GM11168 (cell line): ENCODE measurements at regions not wholly inside any gene's neighbourhood (a gene's known extent, or its start where the extent isn't known, plus 50 kb on each side); places are given as distances from the start of the nearest gene placed in this dataset.
"Not testable (repeated sequence)": the region's sequence is repeated elsewhere in the genome, so short reads cannot be mapped to it uniquely, and the experiment has no call there.

Experiments
- in situ Hi-C: fragments of 300-500 bp; cut with MboI; formaldehyde crosslinking; loops from one replicate; pipeline ENCODE4 v1.12.0; 2022; ENCODE audit warnings: low sequenced_read_pairs; ENCODE audit not compliant: unreplicated experiment

- in situ Hi-C loops, result no loop called here
These were observed 207.6 kb upstream of the CDKN2B start for GRCh38 chr9:22216730-22217172.

- in situ Hi-C loops, result no loop called here
These were observed 208.1 kb upstream of the CDKN2B start for GRCh38 chr9:22217254-22217653.

DNA sequence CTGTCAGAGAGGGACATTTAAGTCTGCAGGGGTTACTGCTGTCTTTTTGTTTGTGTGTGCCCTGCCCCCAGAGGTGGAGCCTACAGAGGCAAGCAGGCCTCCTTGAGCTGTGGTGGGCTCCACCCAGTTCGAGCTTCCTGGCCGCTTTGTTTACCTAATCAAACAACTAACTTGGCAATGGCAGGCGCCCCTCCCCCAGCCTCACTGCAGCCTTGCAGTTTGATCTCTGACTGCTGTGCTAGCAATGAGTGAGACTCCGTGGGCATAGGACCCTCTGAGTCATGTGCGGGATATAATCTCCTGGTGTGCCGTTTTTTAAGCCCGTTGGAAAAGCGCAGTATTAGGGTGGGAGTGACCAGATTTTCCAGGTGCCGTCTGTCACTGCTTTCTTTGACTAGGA lies 216.8 kb upstream of the CDKN2B start:
- in situ Hi-C loops, result not testable (repeated sequence)

DNA sequence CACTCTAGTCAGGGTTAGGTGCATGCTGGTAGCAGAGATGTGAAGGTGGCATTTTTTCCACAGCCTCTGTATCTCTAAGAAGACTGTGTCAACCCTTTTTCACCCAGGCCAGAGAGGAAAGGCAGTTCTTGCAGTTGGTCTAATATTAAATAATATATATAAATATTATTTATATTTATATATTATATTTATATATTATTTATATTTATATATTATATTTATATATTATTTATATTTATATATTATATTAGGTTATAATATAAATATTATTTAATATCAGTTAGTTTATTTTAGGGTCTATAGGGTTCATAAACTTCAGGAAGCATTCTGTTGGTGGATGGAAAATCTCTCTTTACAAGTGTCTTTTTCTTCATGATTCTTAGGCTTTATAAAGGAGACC lies 218.6 kb upstream of the DMRTA1 start:
- in situ Hi-C loops, result no loop called here

DNA sequence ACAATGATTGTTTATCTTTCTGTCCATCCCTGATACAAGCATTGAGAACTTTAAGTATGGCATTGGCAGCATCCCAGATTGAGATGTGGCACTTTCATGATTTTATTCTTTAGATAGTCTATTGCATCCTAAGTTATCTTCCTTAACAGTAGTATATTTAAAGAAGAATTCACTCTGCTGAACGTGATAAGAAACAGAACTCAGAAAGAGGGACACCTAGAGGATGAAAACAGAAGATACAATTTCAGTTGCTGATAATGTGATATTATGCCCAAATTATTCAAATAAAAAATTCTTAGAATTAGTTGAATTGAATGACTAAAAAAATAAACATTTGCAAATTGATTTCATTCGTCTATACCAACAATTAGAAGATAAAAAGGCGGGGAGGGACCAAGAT lies 218.1 kb upstream of the DMRTA1 start:
- in situ Hi-C loops, result no loop called here

DNA sequence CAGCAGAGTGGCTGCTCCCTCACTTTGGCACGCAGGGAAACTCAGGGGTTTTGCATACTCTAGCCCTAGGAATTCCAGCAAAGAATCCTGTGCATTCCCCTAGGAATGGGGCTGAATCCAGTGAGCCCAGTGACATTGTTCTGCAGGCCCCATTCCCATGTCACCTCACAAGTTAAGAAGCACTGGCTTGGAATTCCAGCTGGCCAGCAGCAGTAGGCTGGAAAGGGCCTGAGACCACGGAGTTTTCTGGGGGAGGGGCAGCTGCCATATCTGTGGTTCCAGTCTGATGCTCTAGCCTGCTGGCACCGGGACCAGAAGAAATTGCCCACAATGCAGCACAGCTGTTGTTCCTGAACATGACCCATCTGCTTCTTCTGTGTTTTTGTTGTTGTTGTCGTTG lies 217.6 kb upstream of the DMRTA1 start:
- in situ Hi-C loops, result no loop called here

GRCh38 chr9:22231309-22231708 lies 215.3 kb upstream of the DMRTA1 start:
- in situ Hi-C loops, result loop anchor here (10.0 kb wide), 1 partner anchor 427 kb away; the partner anchor contains the start of gene MTAP

DNA sequence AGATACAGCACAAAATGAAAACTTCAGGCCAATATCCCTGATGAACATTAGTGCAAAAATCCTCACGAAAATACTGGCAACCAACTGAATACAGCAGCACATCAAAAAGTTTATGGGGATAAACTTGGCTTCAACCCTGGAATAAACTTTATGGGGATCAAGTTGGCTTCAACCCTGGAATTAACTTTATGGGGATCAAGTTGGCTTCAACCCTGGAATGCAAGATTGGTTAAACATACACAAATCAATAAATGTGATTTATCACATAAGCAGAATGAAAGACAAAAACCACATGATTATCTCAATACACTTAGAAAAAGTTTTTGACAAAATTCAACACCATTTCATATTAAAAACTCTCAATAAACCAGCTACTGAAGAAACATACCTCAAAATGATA lies 213.7 kb upstream of the DMRTA1 start:
- in situ Hi-C loops, result loop anchor here (10.0 kb wide), 1 partner anchor 428 kb away; the partner anchor contains the start of gene MTAP

DNA sequence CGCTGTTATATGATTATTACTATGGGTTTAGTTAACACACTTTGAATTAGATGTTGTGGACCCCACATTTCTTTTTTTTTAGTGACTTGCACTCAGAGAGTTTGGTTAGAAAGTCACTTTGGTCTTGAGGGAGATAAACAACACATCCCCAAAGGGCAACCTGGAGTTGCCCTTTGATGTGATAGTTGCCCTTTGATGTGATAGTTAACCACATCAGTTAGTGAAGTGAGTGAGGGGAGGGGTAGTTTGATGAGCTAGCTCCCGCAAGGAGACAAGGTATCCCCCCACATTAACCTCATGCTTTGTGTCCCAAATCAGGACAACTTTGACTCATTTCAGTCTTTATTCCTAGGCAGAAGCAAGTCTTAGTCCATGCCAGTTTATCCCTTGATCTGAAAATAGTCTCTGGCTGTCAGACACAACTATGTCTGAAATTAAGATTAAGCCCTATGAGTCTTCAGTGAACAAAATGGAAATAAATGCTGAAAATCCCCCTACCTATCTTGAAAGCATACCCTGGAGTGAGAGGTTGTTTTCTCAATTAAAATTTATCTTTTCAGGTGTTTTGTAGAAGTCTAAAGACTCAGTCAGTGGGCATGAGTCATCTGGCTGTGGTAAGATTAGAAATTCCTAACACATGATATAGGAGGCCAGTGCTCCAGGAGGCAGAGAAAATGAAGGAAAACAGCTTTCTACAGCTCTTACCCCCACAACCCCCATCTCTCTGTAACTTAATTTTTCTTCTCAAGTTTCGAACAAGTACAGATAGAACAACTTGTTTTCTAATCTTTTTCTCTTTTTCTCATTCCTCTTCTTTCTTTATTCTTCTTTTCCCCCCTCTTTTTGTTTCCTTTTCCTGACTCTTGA lies 208.9 kb upstream of the DMRTA1 start:
- in situ Hi-C loops, result loop anchor here (10.0 kb wide), 1 partner anchor 433 kb away; the partner anchor contains the start of gene MTAP

DNA sequence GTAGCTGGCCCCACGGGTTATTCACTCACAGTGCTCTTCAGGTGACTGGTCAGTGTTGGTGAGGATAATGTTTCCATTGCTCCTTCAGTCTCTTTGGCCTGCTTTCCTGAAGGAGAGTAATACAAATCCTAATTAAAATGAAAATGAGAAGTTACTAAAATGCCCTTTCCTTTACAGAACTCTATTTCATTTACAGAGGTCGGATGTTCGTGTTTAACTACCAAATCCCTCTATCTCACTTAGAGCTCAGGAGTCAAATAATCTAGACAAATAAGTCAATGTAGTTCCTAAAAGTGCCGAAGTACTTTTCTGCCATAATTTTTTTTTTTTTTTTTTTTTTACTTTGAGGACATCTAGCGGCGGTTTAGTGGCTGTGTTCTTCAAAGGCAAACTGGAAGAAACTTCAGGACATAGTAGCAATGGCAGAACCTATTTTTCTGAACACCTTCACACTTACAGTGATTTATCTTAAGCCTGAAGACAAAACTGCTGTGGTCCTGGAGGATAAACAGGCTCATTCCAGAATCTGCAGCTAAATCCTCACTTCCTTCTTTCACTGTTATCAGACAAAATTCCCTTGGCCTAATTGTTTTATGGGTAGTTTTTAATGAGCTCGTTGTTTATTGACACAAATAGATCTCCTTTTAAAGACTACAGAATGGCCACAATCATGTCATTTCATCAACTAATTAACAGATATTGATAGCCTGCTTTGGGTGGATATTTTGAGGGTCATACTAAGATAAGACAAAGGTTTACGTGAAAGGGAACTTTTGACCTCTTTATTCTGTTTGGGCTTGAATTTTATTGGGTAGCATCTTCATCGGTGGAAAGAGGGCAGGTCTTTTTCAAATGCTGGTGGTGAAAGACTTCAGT lies 207.6 kb upstream of the DMRTA1 start:
- in situ Hi-C loops, result loop anchor here (10.0 kb wide), 1 partner anchor 434 kb away; the partner anchor contains the start of gene MTAP

- in situ Hi-C loops, result no loop called here
These were observed 206.0 kb upstream of the DMRTA1 start for GRCh38 chr9:22240619-22241018.

DNA sequence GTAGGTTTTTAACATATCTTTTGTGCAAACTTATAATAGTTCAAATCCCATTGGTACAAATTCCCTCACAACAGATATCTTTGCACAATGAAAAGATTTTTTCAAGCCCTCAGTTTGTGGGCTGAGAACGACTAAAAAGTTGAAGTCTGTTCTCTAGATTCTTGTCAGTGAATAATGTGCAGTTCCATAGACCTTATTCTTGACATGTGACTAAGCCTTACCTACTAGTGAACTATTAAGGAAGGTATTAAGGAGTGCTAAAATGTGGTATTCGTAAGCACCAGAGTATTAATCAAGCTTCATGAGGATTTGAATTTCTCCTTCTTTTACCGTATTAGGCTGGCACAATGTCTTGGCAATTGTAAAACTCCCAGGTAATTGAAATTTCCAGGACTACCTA lies 205.6 kb upstream of the DMRTA1 start:
- in situ Hi-C loops, result no loop called here

DNA sequence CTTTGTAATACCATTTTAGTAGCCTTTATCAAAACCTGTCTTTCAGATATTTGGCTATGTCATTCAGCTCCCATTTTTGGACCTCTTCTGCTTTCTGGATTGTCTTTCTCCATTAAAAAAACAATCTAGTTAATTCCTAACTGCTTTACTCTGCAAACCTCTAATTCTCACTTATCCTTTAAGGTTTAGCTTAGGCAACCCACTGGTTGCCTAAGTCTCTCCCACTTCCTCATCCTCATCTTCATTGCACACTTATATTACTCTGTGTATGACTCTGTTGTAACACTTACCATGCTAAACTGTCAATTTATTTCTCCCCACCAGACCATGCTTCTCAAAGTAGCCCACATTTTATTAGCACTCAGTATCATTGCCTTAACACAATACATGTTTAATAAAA lies 205.0 kb upstream of the DMRTA1 start:
- in situ Hi-C loops, result no loop called here

DNA sequence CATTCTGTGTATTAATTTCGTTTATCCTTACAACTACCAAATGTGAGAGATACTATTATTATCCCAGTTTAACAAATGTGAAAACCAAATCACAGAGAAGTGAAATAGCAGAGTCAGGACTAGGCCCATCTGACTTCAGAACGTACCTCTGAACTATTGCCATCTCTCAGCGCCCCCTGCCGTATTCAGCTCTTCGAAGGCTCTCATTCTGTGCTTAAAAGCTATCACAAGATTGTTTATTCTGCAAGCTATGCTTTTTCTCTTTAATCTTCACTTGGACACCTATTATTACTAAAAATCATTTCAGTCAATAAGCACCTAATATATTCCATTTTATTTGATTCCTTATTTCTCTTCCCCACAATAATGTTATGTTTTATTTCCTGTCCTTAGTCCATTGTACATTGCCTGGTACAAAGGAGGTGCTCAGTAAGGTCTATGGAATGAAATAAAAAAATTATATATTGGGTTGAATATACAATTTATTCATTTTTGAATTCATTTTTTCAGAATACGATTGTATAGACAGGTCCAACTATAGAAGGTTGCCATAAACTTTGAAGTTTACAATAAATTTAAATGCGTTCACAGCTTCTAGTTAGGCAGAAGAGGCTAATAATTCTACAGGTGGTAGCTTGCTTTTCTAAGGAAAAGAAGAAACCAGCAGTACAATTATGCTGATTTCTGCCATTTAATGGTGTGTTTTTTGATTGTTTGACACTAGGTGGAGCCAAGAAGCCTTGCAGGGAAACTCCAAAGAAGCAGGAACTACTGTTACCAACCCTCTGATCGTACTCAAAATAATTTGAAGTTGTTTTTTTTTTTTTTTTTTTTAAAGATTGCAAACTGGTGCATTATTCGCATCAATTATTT lies 202.2 kb upstream of the DMRTA1 start:
- in situ Hi-C loops, result no loop called here

DNA sequence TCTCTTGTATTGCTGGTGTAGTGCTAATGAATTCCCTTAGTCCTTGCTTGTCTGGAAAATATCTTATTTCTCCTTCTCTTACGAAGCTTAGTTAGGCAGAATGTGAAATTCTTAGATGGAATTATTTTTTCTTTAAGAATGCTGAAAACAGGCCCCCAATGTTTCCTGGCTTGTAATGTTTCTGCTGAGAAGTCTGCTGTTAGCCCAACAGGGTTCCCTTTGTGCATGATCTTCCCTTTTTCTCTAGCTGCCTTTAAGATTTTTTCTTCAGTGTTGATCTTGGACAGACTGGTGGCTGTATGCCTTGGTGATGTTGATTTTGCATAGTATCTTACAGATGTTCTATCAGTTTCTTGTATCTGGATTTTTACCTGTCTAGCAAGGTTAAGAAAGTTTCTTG lies 191.3 kb upstream of the DMRTA1 start:
- in situ Hi-C loops, result loop anchor here (10.0 kb wide), 1 partner anchor 199 kb away; no protein-coding TSS in a partner anchor

DNA sequence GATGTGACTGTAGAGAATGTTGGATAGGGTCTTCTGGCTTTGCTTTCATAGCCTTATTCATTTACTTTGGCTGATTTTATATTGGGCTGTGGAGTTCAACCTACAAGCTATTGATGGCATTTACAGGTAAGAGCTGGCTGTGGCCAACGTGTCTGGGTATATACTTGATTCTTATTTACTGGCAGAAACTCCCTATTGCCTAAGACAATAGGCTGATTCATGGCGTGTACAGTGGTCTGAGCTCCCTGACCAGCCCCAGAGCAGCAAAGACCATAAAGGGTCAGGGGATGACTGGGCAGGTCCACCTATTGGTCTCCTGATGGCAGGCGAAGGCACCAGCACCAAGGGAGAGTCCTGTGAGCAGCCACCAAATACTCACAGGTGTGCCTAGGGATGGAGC lies 190.2 kb upstream of the DMRTA1 start:
- in situ Hi-C loops, result loop anchor here (10.0 kb wide), 1 partner anchor 198 kb away; no protein-coding TSS in a partner anchor

DNA sequence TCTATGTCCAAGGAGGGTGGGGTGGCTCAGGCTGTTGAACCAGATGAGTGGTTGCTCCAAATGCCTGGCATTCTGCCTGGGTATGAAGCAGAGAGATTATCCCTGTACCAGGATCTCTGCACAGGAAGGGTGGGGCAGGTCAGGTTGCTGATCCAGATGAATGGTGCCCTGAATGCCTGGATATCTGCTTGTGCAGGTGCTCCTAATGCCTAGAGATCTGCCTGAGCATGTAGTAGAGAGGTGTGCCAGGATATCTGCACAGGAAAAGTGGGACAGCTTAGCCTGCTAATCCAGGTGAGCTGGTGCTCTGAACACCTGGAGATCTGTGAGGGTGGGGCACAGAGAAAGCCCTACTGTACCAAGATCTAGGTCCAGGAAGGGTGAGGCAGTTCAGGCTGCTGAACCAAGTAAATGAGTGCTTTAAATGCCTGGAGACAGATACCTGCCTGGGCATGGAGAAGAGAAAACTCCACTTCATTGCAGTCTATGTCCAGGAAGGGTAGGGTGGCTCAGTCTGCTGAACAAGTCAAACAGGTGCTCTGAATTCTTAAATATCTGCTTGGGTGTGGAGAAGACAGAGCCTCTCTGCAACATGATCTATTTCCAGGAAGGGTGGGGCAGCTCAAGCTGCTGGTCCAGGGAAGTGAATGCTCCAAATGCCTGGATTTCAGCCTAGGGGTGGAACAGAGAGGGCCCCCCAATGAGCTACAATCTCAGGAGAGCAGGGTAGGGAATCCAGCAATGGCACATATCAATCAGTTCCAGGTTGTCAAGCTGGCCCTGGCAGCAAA lies 189.4 kb upstream of the DMRTA1 start:
- in situ Hi-C loops, result loop anchor here (10.0 kb wide), 1 partner anchor 198 kb away; no protein-coding TSS in a partner anchor

GRCh38 chr9:22265038-22265437 lies 181.6 kb upstream of the DMRTA1 start:
- in situ Hi-C loops, result no loop called here

GRCh38 chr9:22265534-22265933 lies 181.1 kb upstream of the DMRTA1 start:
- in situ Hi-C loops, result no loop called here
